Activated CD4-positive, alpha-beta T cell treated with anti-CD3 and anti-CD28 coated beads, Interleukin-2, amount 50 U/mL, for 24 hours (primary cell): ENCODE measurements at regions not wholly inside any gene's neighbourhood (a gene's known extent, or its start where the extent isn't known, plus 50 kb on each side); places are given as distances from the start of the nearest gene placed in this dataset.
"Not testable (repeated sequence)": the region's sequence is repeated elsewhere in the genome, so short reads cannot be mapped to it uniquely, and the experiment has no call there.

Source experiments
- DNase-seq, 2 donors: peaks; one replicate each; pipeline ENCODE4 v3.0.0-alpha.2; 2020; ENCODE audit warnings: low read depth in 1 of 2, low spot score in 1 of 2

GRCh38 chr4:66750273-66750672 lies 795.0 kb downstream of the CENPC start:
- DNase-seq = no peak

GRCh38 chr4:66746918-66747317 lies 798.4 kb downstream of the CENPC start:
- not testable (repeated sequence) for DNase-seq

GRCh38 chr4:66741081-66741480 lies 804.2 kb downstream of the CENPC start:
- no peak for DNase-seq

GRCh38 chr4:66736606-66737005 lies 808.7 kb downstream of the CENPC start:
- no peak for DNase-seq

GRCh38 chr4:66728280-66728679 lies 817.0 kb downstream of the CENPC start:
- no peak for DNase-seq

- not testable (repeated sequence) for DNase-seq
Observed at GRCh38 chr4:66712301-66712921, 832.9 kb downstream of the CENPC start.

- no peak for DNase-seq
Observed at GRCh38 chr4:66704243-66704642, 841.1 kb downstream of the CENPC start.

- no peak for DNase-seq
Observed at GRCh38 chr4:66694739-66695138, 850.6 kb downstream of the CENPC start.

- DNase-seq = no peak
Observed at GRCh38 chr4:66693694-66694093, 851.6 kb downstream of the CENPC start.

- no peak for DNase-seq
Observed at GRCh38 chr4:66691101-66691500, 854.2 kb downstream of the CENPC start.

- no peak for DNase-seq
Observed at GRCh38 chr4:66688674-66689073, 856.6 kb downstream of the CENPC start.

GRCh38 chr4:66687459-66687858 lies 857.8 kb downstream of the CENPC start:
- DNase-seq = no peak

GRCh38 chr4:66681962-66682361 lies 863.3 kb downstream of the CENPC start:
- no peak for DNase-seq

- DNase-seq = no peak
Observed at GRCh38 chr4:66667249-66667648, 878.1 kb downstream of the CENPC start.

- no peak for DNase-seq
Observed at GRCh38 chr4:66662620-66663019, 882.7 kb downstream of the CENPC start.

- DNase-seq = no peak
Observed at GRCh38 chr4:66658809-66659208, 886.5 kb downstream of the CENPC start.

- no peak for DNase-seq
Observed at GRCh38 chr4:66655505-66655904, 889.8 kb downstream of the CENPC start.

- no peak for DNase-seq
Observed at GRCh38 chr4:66653937-66654336, 891.4 kb downstream of the CENPC start.

GRCh38 chr4:66649236-66649635 lies 896.1 kb downstream of the CENPC start:
- DNase-seq = no peak

GRCh38 chr4:66647926-66648325 lies 897.4 kb downstream of the CENPC start:
- DNase-seq = no peak

- no peak for DNase-seq
Observed at GRCh38 chr4:66647476-66647875, 897.8 kb downstream of the CENPC start.

GRCh38 chr4:66640233-66640990 lies 904.9 kb downstream of the CENPC start:
- DNase-seq = no peak

- no peak for DNase-seq
Observed at GRCh38 chr4:66639361-66639760, 905.9 kb downstream of the CENPC start.
